Neural cell (in vitro differentiated cells): ENCODE measurements at regions not wholly inside any gene's neighbourhood (a gene's known extent, or its start where the extent isn't known, plus 50 kb on each side); places are given as distances from the start of the nearest gene placed in this dataset.

Experiments used
- H2AFZ ChIP-seq: fragments of 200-600, 300-800 bp; sonication (generic), shearing (Covaris generic); 2 replicates; pipeline ENCODE4 v1.6.0; 2014; ENCODE audit warnings: low read depth, mild to moderate bottlenecking, antibody characterized with exemption, low read length, moderate library complexity
- H3F3A ChIP-seq: fragments of 200-600 bp; shearing (Covaris generic); 2 replicates; pipeline ENCODE4 v1.6.1; 2016; ENCODE audit warnings: mild to moderate bottlenecking, moderate library complexity, mixed read lengths, antibody characterized with exemption, low read length; ENCODE audit not compliant: insufficient read depth, poor library complexity, severe bottlenecking
- H3K27ac ChIP-seq: fragments of 200-600, 300-800 bp; sonication (generic), shearing (Covaris generic); 2 replicates; pipeline ENCODE4 v1.5.1; 2014; ENCODE audit warnings: mild to moderate bottlenecking, low read length, moderate library complexity
- H3K27me3 ChIP-seq: fragments of 300-800, 200-600 bp; sonication (generic), shearing (Covaris generic); 2 replicates; pipeline ENCODE4 v1.6.0; 2014; ENCODE audit warnings: mild to moderate bottlenecking, low read depth, low read length, moderate library complexity; ENCODE audit not compliant: insufficient read depth
- H3K36me3 ChIP-seq: fragments of 300-800, 200-600 bp; sonication (generic), shearing (Covaris generic); 2 replicates; pipeline ENCODE4 v1.5.1; 2014; ENCODE audit warnings: mild to moderate bottlenecking, antibody characterized with exemption, low read length, moderate library complexity; ENCODE audit not compliant: insufficient read depth
- H3K4me2 ChIP-seq: fragments of 300-800, 200-600 bp; sonication (generic), shearing (Covaris generic); 2 replicates; pipeline ENCODE4 v1.6.0; 2014; ENCODE audit warnings: mild to moderate bottlenecking, low read length
- H3K4me3 ChIP-seq: fragments of 300-800, 200-600 bp; sonication (generic), shearing (Covaris generic); 2 replicates; pipeline ENCODE4 v1.5.1; 2014; ENCODE audit warnings: mild to moderate bottlenecking, low read length, moderate library complexity
- H3K79me2 ChIP-seq: fragments of 200-600 bp; shearing (Covaris generic); replicated peaks from 2 replicates; pipeline ENCODE4 v1.6.0; 2014; ENCODE audit warnings: mild to moderate bottlenecking, low read length, moderate library complexity; ENCODE audit not compliant: insufficient read depth
- H3K9ac ChIP-seq: fragments of 300-800, 200-600 bp; sonication (generic), shearing (Covaris generic); 2 replicates; pipeline ENCODE4 v1.6.1; 2016; ENCODE audit warnings: mild to moderate bottlenecking, low read length, mixed read lengths
- H3K9me2 ChIP-seq: fragments of 200-600 bp; shearing (Covaris generic); 2 replicates; pipeline ENCODE4 v1.6.1; 2016; ENCODE audit warnings: mild to moderate bottlenecking, low read length, mixed read lengths; ENCODE audit not compliant: insufficient read depth
- H3K9me3 ChIP-seq: fragments of 200-600, 300-800 bp; sonication (generic), shearing (Covaris generic); 2 replicates; pipeline ENCODE4 v1.6.1; 2016; ENCODE audit warnings: mild to moderate bottlenecking, mixed run types, low read length, moderate library complexity, mixed read lengths
- H4K20me1 ChIP-seq: fragments of 200-600 bp; shearing (Covaris generic); 2 replicates; pipeline ENCODE4 v1.6.1; 2016; ENCODE audit warnings: mild to moderate bottlenecking, mixed run types; ENCODE audit not compliant: insufficient read depth
- EP300 ChIP-seq: fragments of 450-650 bp; conservative IDR thresholded peaks from 2 replicates; pipeline ENCODE4 v1.6.1; 2014; ENCODE audit warnings: antibody characterized with exemption, mild to moderate bottlenecking, moderate library complexity; ENCODE audit not compliant: poor library complexity, severe bottlenecking
- EZH2 ChIP-seq: fragments of 200-600, 300-800 bp; shearing (Covaris generic), sonication (generic); IDR thresholded peaks from 2 replicates; pipeline ENCODE4 v1.6.1; 2014; ENCODE audit warnings: antibody characterized with exemption, low read length, borderline replicate concordance, mild to moderate bottlenecking; ENCODE audit not compliant: insufficient read depth, poor library complexity, severe bottlenecking
- MXI1 ChIP-seq: fragments of 450-650 bp; conservative IDR thresholded peaks from 2 replicates; pipeline ENCODE4 v1.6.1; 2014; ENCODE audit warnings: antibody characterized with exemption, mild to moderate bottlenecking; ENCODE audit not compliant: poor library complexity, severe bottlenecking
- POLR2AphosphoS5 ChIP-seq: IDR thresholded peaks from 2 replicates; pipeline ENCODE4 v1.6.1; 2012
- RAD21 ChIP-seq: fragments of 450-650 bp; conservative IDR thresholded peaks from 2 replicates; pipeline ENCODE4 v1.6.1; 2014; ENCODE audit warnings: antibody characterized with exemption, mild to moderate bottlenecking, moderate library complexity
- SMC3 ChIP-seq: fragments of 450-650 bp; conservative IDR thresholded peaks from 2 replicates; pipeline ENCODE4 v1.6.1; 2014; ENCODE audit warnings: antibody characterized with exemption, mild to moderate bottlenecking, moderate library complexity; ENCODE audit not compliant: poor library complexity
- TAF1 ChIP-seq: IDR thresholded peaks from 2 replicates; pipeline ENCODE4 v1.6.1; 2012; ENCODE audit warnings: low read depth
- TF ChIP-seq, protein P1 (sequence below): fragments of 450-650 bp; IDR thresholded peaks from 2 replicates; pipeline ENCODE4 v1.5.1; 2014; ENCODE audit warnings: antibody characterized with exemption, mild to moderate bottlenecking, moderate library complexity; ENCODE audit not compliant: poor library complexity, severe bottlenecking
- TF ChIP-seq, protein P2 (sequence below): IDR thresholded peaks from 2 replicates; pipeline ENCODE4 v1.6.1; 2012; ENCODE audit warnings: borderline replicate concordance

DNA sequence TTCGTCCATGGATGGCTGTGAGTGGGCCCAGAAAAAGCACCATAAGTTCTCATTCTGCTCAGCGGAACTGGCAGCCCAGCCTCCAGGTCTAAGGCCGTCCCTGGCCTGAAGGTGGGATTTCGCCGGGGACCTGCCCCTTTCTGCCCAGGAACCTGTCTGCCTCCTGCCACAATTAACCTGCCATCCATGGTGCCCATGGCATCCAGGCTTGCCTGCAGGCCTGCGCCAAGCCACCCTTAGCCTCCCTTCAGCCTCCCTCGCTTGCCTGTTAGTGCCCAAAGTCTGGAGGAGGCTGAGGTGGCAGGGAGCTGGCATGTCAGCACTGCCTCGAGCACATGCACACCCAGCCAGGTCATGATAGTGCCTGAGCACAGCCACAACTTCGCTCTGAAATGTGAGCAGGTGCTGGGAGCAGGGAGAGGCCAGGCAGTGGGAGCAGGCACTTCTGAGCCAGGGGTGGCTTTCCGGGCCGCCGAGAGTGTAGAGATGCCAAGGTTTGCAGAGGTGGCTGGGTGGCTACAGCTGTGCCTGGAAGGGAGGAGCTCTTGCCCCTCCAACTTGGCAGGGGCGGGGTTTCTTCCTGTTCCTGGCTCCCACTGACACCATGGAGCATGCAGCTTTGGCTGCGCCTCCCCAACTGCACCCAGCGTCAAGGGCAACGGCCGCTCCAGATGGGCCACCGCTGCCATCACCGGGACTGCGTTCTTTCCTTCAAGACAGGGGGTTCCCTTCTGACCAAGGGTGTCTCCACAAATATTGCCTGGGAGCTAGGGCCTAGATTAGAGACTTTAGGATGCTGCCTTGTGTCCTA, 648.9 kb upstream of the VRK2 start:
- TF ChIP-seq, protein P1, sequence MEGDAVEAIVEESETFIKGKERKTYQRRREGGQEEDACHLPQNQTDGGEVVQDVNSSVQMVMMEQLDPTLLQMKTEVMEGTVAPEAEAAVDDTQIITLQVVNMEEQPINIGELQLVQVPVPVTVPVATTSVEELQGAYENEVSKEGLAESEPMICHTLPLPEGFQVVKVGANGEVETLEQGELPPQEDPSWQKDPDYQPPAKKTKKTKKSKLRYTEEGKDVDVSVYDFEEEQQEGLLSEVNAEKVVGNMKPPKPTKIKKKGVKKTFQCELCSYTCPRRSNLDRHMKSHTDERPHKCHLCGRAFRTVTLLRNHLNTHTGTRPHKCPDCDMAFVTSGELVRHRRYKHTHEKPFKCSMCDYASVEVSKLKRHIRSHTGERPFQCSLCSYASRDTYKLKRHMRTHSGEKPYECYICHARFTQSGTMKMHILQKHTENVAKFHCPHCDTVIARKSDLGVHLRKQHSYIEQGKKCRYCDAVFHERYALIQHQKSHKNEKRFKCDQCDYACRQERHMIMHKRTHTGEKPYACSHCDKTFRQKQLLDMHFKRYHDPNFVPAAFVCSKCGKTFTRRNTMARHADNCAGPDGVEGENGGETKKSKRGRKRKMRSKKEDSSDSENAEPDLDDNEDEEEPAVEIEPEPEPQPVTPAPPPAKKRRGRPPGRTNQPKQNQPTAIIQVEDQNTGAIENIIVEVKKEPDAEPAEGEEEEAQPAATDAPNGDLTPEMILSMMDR, result no peak
- TF ChIP-seq TAF1, result no peak
- TF ChIP-seq POLR2AphosphoS5, result no peak
- no peak for TF ChIP-seq EP300
- no peak for TF ChIP-seq SMC3
- no peak for TF ChIP-seq EZH2
- TF ChIP-seq RAD21, result no peak
- no peak for TF ChIP-seq MXI1
- no peaks in the 10 kb centered on the region for H3K9me2 ChIP-seq
- H3K4me3 ChIP-seq, result no peak overlapping the region
- no peak overlapping the region for H3K9ac ChIP-seq
- H3K4me2 ChIP-seq, result no peak overlapping the region
- no peaks in the 10 kb centered on the region for H3K79me2 ChIP-seq
- H3K27ac ChIP-seq, result no peak overlapping the region
- H3K36me3 ChIP-seq, result no peaks in the 10 kb centered on the region
- H2AFZ ChIP-seq, result no peak overlapping the region
- H4K20me1 ChIP-seq, result no peaks in the 10 kb centered on the region
- no peaks in the 10 kb centered on the region for H3K27me3 ChIP-seq
- H3F3A ChIP-seq, result no peaks in the 10 kb centered on the region
- no peaks in the 10 kb centered on the region for H3K9me3 ChIP-seq

DNA sequence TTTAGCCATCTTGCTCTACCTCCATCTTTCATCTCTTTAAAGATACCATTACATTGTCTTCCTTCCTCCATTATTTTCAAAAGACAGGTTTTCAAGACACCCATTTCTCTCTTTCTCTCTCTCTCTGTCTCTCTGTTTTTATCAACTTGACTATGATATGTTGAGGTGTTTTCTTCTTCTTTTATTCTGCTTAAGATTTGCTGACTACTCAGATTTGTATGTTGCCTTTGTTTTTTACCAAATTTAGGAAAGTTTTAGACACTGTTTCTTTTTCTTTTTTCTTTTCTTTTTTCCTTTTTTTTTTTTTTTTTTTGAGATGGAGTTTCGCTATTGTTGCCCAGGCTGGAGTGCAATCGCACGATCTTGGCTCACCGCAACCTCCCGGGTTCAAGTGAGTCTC, 647.5 kb upstream of the VRK2 start:
- Histone ChIP-seq H3K27me3 (no peaks in the 10 kb centered on the region), H3K79me2 (no peaks in the 10 kb centered on the region), H2AFZ (no peak overlapping the region), H4K20me1 (no peaks in the 10 kb centered on the region), H3K36me3 (no peaks in the 10 kb centered on the region), H3K4me3 (no peak overlapping the region), H3K4me2 (no peak overlapping the region), H3K9me2 (no peaks in the 10 kb centered on the region), H3F3A (no peaks in the 10 kb centered on the region), H3K9me3 (no peaks in the 10 kb centered on the region), H3K9ac (no peak overlapping the region), H3K27ac (no peak overlapping the region)
- TF ChIP-seq, protein P2, sequence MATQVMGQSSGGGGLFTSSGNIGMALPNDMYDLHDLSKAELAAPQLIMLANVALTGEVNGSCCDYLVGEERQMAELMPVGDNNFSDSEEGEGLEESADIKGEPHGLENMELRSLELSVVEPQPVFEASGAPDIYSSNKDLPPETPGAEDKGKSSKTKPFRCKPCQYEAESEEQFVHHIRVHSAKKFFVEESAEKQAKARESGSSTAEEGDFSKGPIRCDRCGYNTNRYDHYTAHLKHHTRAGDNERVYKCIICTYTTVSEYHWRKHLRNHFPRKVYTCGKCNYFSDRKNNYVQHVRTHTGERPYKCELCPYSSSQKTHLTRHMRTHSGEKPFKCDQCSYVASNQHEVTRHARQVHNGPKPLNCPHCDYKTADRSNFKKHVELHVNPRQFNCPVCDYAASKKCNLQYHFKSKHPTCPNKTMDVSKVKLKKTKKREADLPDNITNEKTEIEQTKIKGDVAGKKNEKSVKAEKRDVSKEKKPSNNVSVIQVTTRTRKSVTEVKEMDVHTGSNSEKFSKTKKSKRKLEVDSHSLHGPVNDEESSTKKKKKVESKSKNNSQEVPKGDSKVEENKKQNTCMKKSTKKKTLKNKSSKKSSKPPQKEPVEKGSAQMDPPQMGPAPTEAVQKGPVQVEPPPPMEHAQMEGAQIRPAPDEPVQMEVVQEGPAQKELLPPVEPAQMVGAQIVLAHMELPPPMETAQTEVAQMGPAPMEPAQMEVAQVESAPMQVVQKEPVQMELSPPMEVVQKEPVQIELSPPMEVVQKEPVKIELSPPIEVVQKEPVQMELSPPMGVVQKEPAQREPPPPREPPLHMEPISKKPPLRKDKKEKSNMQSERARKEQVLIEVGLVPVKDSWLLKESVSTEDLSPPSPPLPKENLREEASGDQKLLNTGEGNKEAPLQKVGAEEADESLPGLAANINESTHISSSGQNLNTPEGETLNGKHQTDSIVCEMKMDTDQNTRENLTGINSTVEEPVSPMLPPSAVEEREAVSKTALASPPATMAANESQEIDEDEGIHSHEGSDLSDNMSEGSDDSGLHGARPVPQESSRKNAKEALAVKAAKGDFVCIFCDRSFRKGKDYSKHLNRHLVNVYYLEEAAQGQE, result no peak
- TF ChIP-seq, protein P1, result no peak
